ENCODE measurements at regions not wholly inside any gene's neighbourhood (a gene's known extent, or its start where the extent isn't known, plus 50 kb on each side); places are given as distances from the start of the nearest gene placed in this dataset.

GRCh38 chr5:157993986-157994691 is 135.2 kb upstream of the CLINT1 start:
- TF ChIP-seq CTCF (IDR thresholded peaks at IDR 0.05): no peak
- no peak for TF ChIP-seq POLR2AphosphoS5 (IDR thresholded peaks at IDR 0.05)
